ENCODE measurements at regions not wholly inside any gene's neighbourhood (a gene's known extent, or its start where the extent isn't known, plus 50 kb on each side); places are given as distances from the start of the nearest gene placed in this dataset.

DNA sequence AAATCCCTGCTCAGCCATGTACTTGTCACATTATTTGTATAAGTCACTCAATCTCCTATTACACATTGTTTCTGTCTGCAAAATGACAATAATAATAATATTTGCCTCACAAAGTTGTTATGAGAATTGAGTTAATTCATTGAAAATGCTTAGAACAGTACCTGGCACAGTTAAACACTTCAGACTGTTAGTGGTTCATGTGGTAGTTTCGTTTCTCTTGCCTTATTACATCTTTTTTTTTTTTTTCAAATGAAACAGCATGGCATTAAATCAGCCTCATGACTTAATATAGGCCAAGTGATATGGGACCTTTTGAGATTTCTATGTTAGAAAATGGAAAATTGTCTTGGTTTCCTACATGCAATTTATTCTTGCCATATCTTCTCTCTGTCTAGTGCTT lies 71.0 kb upstream of the CRY1 start:
- DNase-seq (ENCODE audit: extremely low read depth, low read depth): no peak
- no peak for TF ChIP-seq CTCF (IDR thresholded peaks at IDR 0.05; ENCODE audit: low read depth, low read length)

DNA sequence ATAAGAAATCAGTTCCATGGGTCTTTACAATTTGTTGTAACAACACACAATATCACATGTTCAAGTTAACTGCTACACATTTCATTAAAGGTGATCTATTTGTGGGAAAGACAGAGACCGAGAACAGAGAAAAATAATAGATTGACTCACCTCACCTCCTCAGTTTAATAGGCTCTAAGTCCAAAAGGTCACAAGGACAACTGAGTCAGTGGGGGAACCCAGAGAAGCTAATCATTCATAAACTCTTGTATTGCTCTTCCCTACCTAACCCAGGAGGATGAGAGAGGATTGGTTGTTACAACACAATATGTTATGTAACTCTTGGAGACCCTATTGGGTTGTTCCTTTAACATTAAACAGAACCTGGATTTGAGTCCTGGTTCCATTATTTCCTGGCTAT lies 72.2 kb upstream of the CRY1 start:
- DNase-seq (ENCODE audit: extremely low read depth, low read depth): no peak
- no peak for TF ChIP-seq CTCF (IDR thresholded peaks at IDR 0.05; ENCODE audit: low read depth, low read length)

GRCh38 chr12:107167756-107168155 lies 74.4 kb upstream of the CRY1 start:
- TF ChIP-seq CTCF (IDR thresholded peaks at IDR 0.05; ENCODE audit: low read depth, low read length): no peak
- peak; percentile 23 for DNase-seq (ENCODE audit: extremely low read depth, low read depth)

DNA sequence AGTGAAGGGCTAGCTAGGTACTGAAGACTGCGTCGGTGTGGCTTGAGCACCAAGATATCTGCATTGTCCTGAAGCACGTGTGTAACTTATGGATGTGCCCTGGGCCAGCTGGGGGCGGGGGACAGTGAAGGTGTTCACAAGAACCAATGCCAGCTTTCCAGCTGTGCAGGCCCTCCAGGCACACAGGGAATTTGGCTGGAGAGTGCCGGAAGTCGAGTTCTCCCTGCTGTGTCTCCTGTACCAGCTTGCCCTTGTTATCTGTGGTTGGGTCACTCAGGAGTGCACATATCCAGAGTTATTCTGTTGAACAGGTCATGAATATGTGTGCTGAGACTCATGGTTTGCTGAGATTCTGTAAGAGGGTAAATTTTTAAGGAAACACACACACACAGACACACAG lies 75.9 kb upstream of the CRY1 start:
- no peak for TF ChIP-seq CTCF (IDR thresholded peaks at IDR 0.05; ENCODE audit: low read depth, low read length)
- no peak for DNase-seq (ENCODE audit: extremely low read depth, low read depth)

GRCh38 chr12:107178776-107179175 lies 85.4 kb upstream of the CRY1 start:
- TF ChIP-seq CTCF (IDR thresholded peaks at IDR 0.05; ENCODE audit: low read depth, low read length): no peak
- no peak for DNase-seq (ENCODE audit: extremely low read depth, low read depth)

GRCh38 chr12:107179871-107180270 lies 86.5 kb upstream of the CRY1 start:
- no peak for TF ChIP-seq CTCF (IDR thresholded peaks at IDR 0.05; ENCODE audit: low read depth, low read length)
- DNase-seq (ENCODE audit: extremely low read depth, low read depth): no peak

DNA sequence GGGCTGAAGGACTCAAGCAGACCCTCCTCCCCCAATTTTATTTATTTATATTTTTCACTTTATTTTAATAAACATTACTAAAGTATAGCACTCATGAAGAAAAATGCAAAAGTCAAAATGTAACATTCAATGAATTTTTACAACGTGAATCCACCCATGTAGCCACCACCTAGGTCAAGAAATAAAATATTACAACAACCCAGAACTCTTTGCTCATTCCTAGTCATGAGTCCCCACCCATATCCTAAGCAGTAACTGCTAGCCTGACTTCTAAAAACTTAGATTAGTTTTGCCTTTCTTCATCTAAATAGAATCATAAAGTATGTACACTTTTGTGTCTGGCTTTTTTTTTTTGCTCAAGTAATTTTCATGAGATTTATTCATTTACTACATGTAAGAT lies 86.9 kb upstream of the CRY1 start:
- no peak for TF ChIP-seq CTCF (IDR thresholded peaks at IDR 0.05; ENCODE audit: low read depth, low read length)
- no peak for DNase-seq (ENCODE audit: extremely low read depth, low read depth)
